CD14-positive monocyte (primary cell): ENCODE measurements at regions not wholly inside any gene's neighbourhood (a gene's known extent, or its start where the extent isn't known, plus 50 kb on each side); places are given as distances from the start of the nearest gene placed in this dataset.

ENCODE experiments used
- DNase-seq, 3 donors: peaks; one replicate each; pipeline ENCODE4 v3.0.0-alpha.2; 2011 to 2022
- H2AFZ ChIP-seq: 2 replicates; pipeline ENCODE4 v1.6.0; 2012; ENCODE audit warnings: mild to moderate bottlenecking, low read depth, low read length, inconsistent platforms; ENCODE audit not compliant: insufficient read depth, poor library complexity, severe bottlenecking
- H3K27ac ChIP-seq, 2 donors: 1 replicate in 1 of 2; 2 replicates in 1 of 2; pipeline ENCODE4 v1.5.1; 2012 to 2013; ENCODE audit warnings: low read length in 2 of 2, control low read depth in 1 of 2, inconsistent platforms in 1 of 2, low read depth in 1 of 2, mild to moderate bottlenecking in 1 of 2
- H3K27me3 ChIP-seq, 2 donors: one replicate each; pipeline versions ENCODE4 v1.6.0 to v1.6.1; 2011 to 2013; ENCODE audit warnings: low read length in 2 of 2; ENCODE audit not compliant: control insufficient read depth in 2 of 2, insufficient read depth in 2 of 2
- H3K36me3 ChIP-seq, 2 donors: replicated peaks in 1 of 2; 1 replicate in 1 of 2; 2 replicates in 1 of 2; pipeline versions ENCODE4 v1.5.1 to v1.6.1; 2012 to 2013; ENCODE audit warnings: low read length in 2 of 2, control low read depth in 1 of 2, inconsistent platforms in 1 of 2, mild to moderate bottlenecking in 1 of 2; ENCODE audit not compliant: insufficient read depth in 2 of 2, control insufficient read depth in 1 of 2
- H3K4me1 ChIP-seq, 2 donors: 1 replicate in 1 of 2; 2 replicates in 1 of 2; pipeline versions ENCODE4 v1.5.1 to v1.6.1; 2012 to 2013; ENCODE audit warnings: low read length in 2 of 2, control low read depth in 1 of 2, inconsistent platforms in 1 of 2, mild to moderate bottlenecking in 1 of 2, moderate library complexity in 1 of 2; ENCODE audit not compliant: insufficient read depth in 2 of 2, control insufficient read depth in 1 of 2
- H3K4me2 ChIP-seq: replicated peaks from 2 replicates; pipeline ENCODE3; 2012; ENCODE audit warnings: low read length, moderate library complexity, mild to moderate bottlenecking; ENCODE audit not compliant: poor library complexity, severe bottlenecking; ENCODE audit errors: extremely low read depth
- H3K4me3 ChIP-seq, 3 experiments: fragments of 200-600 bp in 1 of 3; sonication (generic) in 1 of 3; replicated peaks in 1 of 3; 1 replicate in 2 of 3; 2 replicates in 1 of 3; pipeline ENCODE4 v1.5.1; 2011 to 2013; ENCODE audit warnings: low read length in 3 of 3, mild to moderate bottlenecking in 3 of 3, control low read depth in 2 of 3, low read depth in 2 of 3, inconsistent platforms in 1 of 3, moderate library complexity in 1 of 3
- H3K79me2 ChIP-seq: 2 replicates; pipeline ENCODE4 v1.6.0; 2012; ENCODE audit warnings: mild to moderate bottlenecking, control low read depth, inconsistent platforms, low read length, moderate library complexity; ENCODE audit not compliant: insufficient read depth
- H3K9ac ChIP-seq: 2 replicates; pipeline ENCODE4 v1.6.0; 2017; ENCODE audit warnings: low read length, mild to moderate bottlenecking; ENCODE audit not compliant: insufficient read depth, poor library complexity, severe bottlenecking
- H3K9me3 ChIP-seq, 2 donors: replicated peaks in 1 of 2; 1 replicate in 1 of 2; 2 replicates in 1 of 2; pipeline versions ENCODE4 v1.5.1 to v1.6.1; 2012 to 2013; ENCODE audit warnings: low read length in 2 of 2, control low read depth in 1 of 2; ENCODE audit not compliant: control insufficient read depth in 1 of 2, insufficient read depth in 1 of 2
- H4K20me1 ChIP-seq: 2 replicates; pipeline ENCODE4 v1.6.0; 2012; ENCODE audit warnings: mild to moderate bottlenecking, low read length, control low read depth, moderate library complexity; ENCODE audit not compliant: insufficient read depth
- H3K27ac Mint-ChIP-seq, 7 donors: one replicate each; pipeline ENCODE4 v1.8.0; 2020; ENCODE audit warnings: mild to moderate bottlenecking in 7 of 7, mixed read lengths in 7 of 7, moderate library complexity in 6 of 7, inconsistent platforms in 2 of 7
- H3K27me3 Mint-ChIP-seq, 3 donors: one replicate each; pipeline ENCODE4 v1.8.0; 2021 to 2022; ENCODE audit warnings: low read depth in 3 of 3, mild to moderate bottlenecking in 3 of 3, mixed read lengths in 3 of 3, moderate library complexity in 3 of 3, inconsistent platforms in 1 of 3
- H3K36me3 Mint-ChIP-seq, 2 donors: one replicate each; pipeline ENCODE4 v1.8.0; 2020; ENCODE audit warnings: mixed read lengths in 2 of 2, inconsistent platforms in 1 of 2, mild to moderate bottlenecking in 1 of 2
- H3K4me1 Mint-ChIP-seq: one replicate; pipeline ENCODE4 v1.8.0; 2020; ENCODE audit warnings: mild to moderate bottlenecking, mixed read lengths
- H3K4me3 Mint-ChIP-seq, 2 donors: one replicate each; pipeline ENCODE4 v1.8.0; 2020; ENCODE audit warnings: mild to moderate bottlenecking in 2 of 2, mixed read lengths in 2 of 2, moderate library complexity in 1 of 2
- H3K9me3 Mint-ChIP-seq, 7 donors: one replicate each; pipeline ENCODE4 v1.8.0; 2020 to 2022; ENCODE audit warnings: mixed read lengths in 7 of 7, mild to moderate bottlenecking in 6 of 7, moderate library complexity in 6 of 7, inconsistent platforms in 2 of 7
- CTCF ChIP-seq: fragments of 200-600 bp; IDR thresholded peaks from one replicate; pipeline ENCODE4 v1.8.0; 2022; ENCODE audit warnings: antibody characterized with exemption, mild to moderate bottlenecking
- WGBS: methylation state at CpG from one replicate; pipeline ENCODE4 v1.1.5; 2013; ENCODE audit warnings: missing lambda C conversion rate; ENCODE audit not compliant: insufficient coverage; 5-methylcytosine and 5-hydroxymethylcytosine counted together
- intact Hi-C, 2 donors: fragments of 100-400 bp; cut with micrococcal nuclease; formaldehyde crosslinking; loops; one replicate each; pipeline versions ENCODE4 v1.15.0 to v1.15.1; 2023

GRCh38 chr2:67341012-67341318 is 56.2 kb upstream of the ETAA1 start:
- H3K9me3 ChIP-seq, result no peaks in the 10 kb centered on the region
- no peaks in the 10 kb centered on the region for H3K79me2 ChIP-seq
- no peak overlapping the region for H3K27ac Mint-ChIP-seq
- no peak overlapping the region for H3K9ac ChIP-seq
- H3K36me3 Mint-ChIP-seq, result no peaks in the 10 kb centered on the region
- no peak overlapping the region for H3K4me3 ChIP-seq
- no peak for TF ChIP-seq CTCF
- intact Hi-C loops, result no loop called here
- peaks cover 0 to 13% (median 3%) of the 10 kb centered on the region in 7 donors for H3K9me3 Mint-ChIP-seq
- no peaks in the 10 kb centered on the region for H4K20me1 ChIP-seq
- H3K27ac ChIP-seq, result no peak overlapping the region
- H3K27me3 ChIP-seq, result no peaks in the 10 kb centered on the region
- peaks cover 0 to 2% (median 2%) of the 10 kb centered on the region in 3 donors for H3K27me3 Mint-ChIP-seq
- H3K4me1 Mint-ChIP-seq, result no peaks in the 10 kb centered on the region
- 100% methylated on average over 1 of the region's 1 CpG for WGBS
- no peak overlapping the region for H2AFZ ChIP-seq
- no peak overlapping the region for H3K4me2 ChIP-seq
- H3K36me3 ChIP-seq, result no peaks in the 10 kb centered on the region
- DNase-seq, result no peak
- H3K4me3 Mint-ChIP-seq, result no peak overlapping the region
- H3K4me1 ChIP-seq, result no peaks in the 10 kb centered on the region

GRCh38 chr2:67341336-67341735 is 55.8 kb upstream of the ETAA1 start:
- H3K36me3 Mint-ChIP-seq, result no peaks in the 10 kb centered on the region
- Histone ChIP-seq H3K27ac (no peak overlapping the region), H3K79me2 (no peaks in the 10 kb centered on the region), H3K27me3 (no peaks in the 10 kb centered on the region), H3K4me1 (no peaks in the 10 kb centered on the region), H2AFZ (no peak overlapping the region), H3K9me3 (no peaks in the 10 kb centered on the region), H3K4me3 (no peak overlapping the region), H3K36me3 (no peaks in the 10 kb centered on the region), H3K9ac (no peak overlapping the region), H4K20me1 (no peaks in the 10 kb centered on the region), H3K4me2 (no peak overlapping the region)
- peaks cover 0 to 2% (median 2%) of the 10 kb centered on the region in 3 donors for H3K27me3 Mint-ChIP-seq
- no peak overlapping the region for H3K27ac Mint-ChIP-seq
- H3K9me3 Mint-ChIP-seq, result peaks cover 0 to 13% (median 3%) of the 10 kb centered on the region in 7 donors
- 94% methylated on average over 2 of the region's 2 CpGs for WGBS
- no peak for DNase-seq
- no peak for TF ChIP-seq CTCF
- intact Hi-C loops, result no loop called here
- no peaks in the 10 kb centered on the region for H3K4me1 Mint-ChIP-seq
- H3K4me3 Mint-ChIP-seq, result no peak overlapping the region
